ENCODE measurements at regions not wholly inside any gene's neighbourhood (a gene's known extent, or its start where the extent isn't known, plus 50 kb on each side); places are given as distances from the start of the nearest gene placed in this dataset.
"Not testable (repeated sequence)": the region's sequence is repeated elsewhere in the genome, so short reads cannot be mapped to it uniquely, and the experiment has no call there.

GRCh38 chr16:8070506-8070905 lies 519.8 kb downstream of the TMEM114 start:
- FAIRE-seq, result no peak

GRCh38 chr16:8068225-8068624 lies 522.1 kb downstream of the TMEM114 start:
- H3K4me3 ChIP-seq (ENCODE audit: control insufficient read depth in 2 of 3, extremely low read depth in 1 of 3, insufficient read depth in 2 of 3, low read depth in 1 of 3, low read length in 3 of 3); DNase-seq (ENCODE audit: low read depth, low spot score); H2AFZ ChIP-seq (ENCODE audit: control insufficient read depth, low read length); H3K9me1 ChIP-seq (ENCODE audit: control insufficient read depth, extremely low read depth, insufficient read depth, low read length); FAIRE-seq; H4K20me1 ChIP-seq (ENCODE audit: control insufficient read depth, extremely low read depth, insufficient read depth, low read length); H3K27me3 ChIP-seq (ENCODE audit: control insufficient read depth, extremely low read depth, insufficient read depth, low read length); H3K79me2 ChIP-seq (ENCODE audit: control insufficient read depth, insufficient read depth, low read length); H3K9me3 ChIP-seq (ENCODE audit: control insufficient read depth, low read depth, low read length); H3K36me3 ChIP-seq (ENCODE audit: control insufficient read depth in 2 of 2, extremely low read depth in 1 of 2, insufficient read depth in 2 of 2, low read length in 2 of 2); H3K4me2 ChIP-seq (ENCODE audit: control insufficient read depth, extremely low read depth, insufficient read depth, low read depth, low read length); H3K27ac ChIP-seq (ENCODE audit: control insufficient read depth, insufficient read depth, low read length); dilution Hi-C loops (cut with MboI; ENCODE audit: extremely low pct_ligation_motif_present, low sequenced_read_pairs); H3K9ac ChIP-seq (ENCODE audit: control insufficient read depth, extremely low read depth, insufficient read depth, low read length); H3K4me1 ChIP-seq (ENCODE audit: control insufficient read depth, extremely low read depth, insufficient read depth, low read length): not testable (repeated sequence)

More at GRCh38 chr16:8070506-8070905, 519.8 kb downstream of the TMEM114 start:
- dilution Hi-C loops (cut with MboI; ENCODE audit: extremely low pct_ligation_motif_present, low sequenced_read_pairs), result no loop called here
- Histone ChIP-seq H2AFZ (ENCODE audit: control insufficient read depth, low read length) (no peak overlapping the region), H3K27ac (ENCODE audit: control insufficient read depth, insufficient read depth, low read length) (no peak overlapping the region), H4K20me1 (ENCODE audit: control insufficient read depth, extremely low read depth, insufficient read depth, low read length) (no peaks in the 10 kb centered on the region), H3K9ac (ENCODE audit: control insufficient read depth, extremely low read depth, insufficient read depth, low read length) (no peak overlapping the region), H3K9me1 (ENCODE audit: control insufficient read depth, extremely low read depth, insufficient read depth, low read length) (no peaks in the 10 kb centered on the region), H3K27me3 (ENCODE audit: control insufficient read depth, extremely low read depth, insufficient read depth, low read length) (no peaks in the 10 kb centered on the region), H3K4me2 (ENCODE audit: control insufficient read depth, extremely low read depth, insufficient read depth, low read depth, low read length) (no peak overlapping the region), H3K4me1 (ENCODE audit: control insufficient read depth, extremely low read depth, insufficient read depth, low read length) (no peaks in the 10 kb centered on the region), H3K4me3 (ENCODE audit: control insufficient read depth in 2 of 3, extremely low read depth in 1 of 3, insufficient read depth in 2 of 3, low read depth in 1 of 3, low read length in 3 of 3) (no peak overlapping the region), H3K9me3 (ENCODE audit: control insufficient read depth, low read depth, low read length) (no peaks in the 10 kb centered on the region), H3K36me3 (ENCODE audit: control insufficient read depth in 2 of 2, extremely low read depth in 1 of 2, insufficient read depth in 2 of 2, low read length in 2 of 2) (no peaks in the 10 kb centered on the region), H3K79me2 (ENCODE audit: control insufficient read depth, insufficient read depth, low read length) (no peaks in the 10 kb centered on the region)
- no peak for TF ChIP-seq EZH2 (IDR thresholded peaks at IDR 0.05; ENCODE audit: low read length)
- TF ChIP-seq CTCF (optimal IDR thresholded peaks at IDR 0.05 in 1 of 3, IDR thresholded peaks at IDR 0.05 in 1 of 3, conservative IDR thresholded peaks at IDR 0.05 in 1 of 3; ENCODE audit: extremely low read depth in 1 of 3, insufficient read depth in 2 of 3, low read length in 3 of 3), result no peak
- no peak for DNase-seq (ENCODE audit: low read depth, low spot score)

- Histone ChIP-seq H3K4me3 (ENCODE audit: control insufficient read depth in 2 of 3, extremely low read depth in 1 of 3, insufficient read depth in 2 of 3, low read depth in 1 of 3, low read length in 3 of 3) (no peak overlapping the region), H4K20me1 (ENCODE audit: control insufficient read depth, extremely low read depth, insufficient read depth, low read length) (no peaks in the 10 kb centered on the region), H3K9me1 (ENCODE audit: control insufficient read depth, extremely low read depth, insufficient read depth, low read length) (no peaks in the 10 kb centered on the region), H2AFZ (ENCODE audit: control insufficient read depth, low read length) (no peak overlapping the region), H3K27me3 (ENCODE audit: control insufficient read depth, extremely low read depth, insufficient read depth, low read length) (no peaks in the 10 kb centered on the region), H3K9me3 (ENCODE audit: control insufficient read depth, low read depth, low read length) (no peaks in the 10 kb centered on the region), H3K36me3 (ENCODE audit: control insufficient read depth in 2 of 2, extremely low read depth in 1 of 2, insufficient read depth in 2 of 2, low read length in 2 of 2) (no peaks in the 10 kb centered on the region), H3K4me2 (ENCODE audit: control insufficient read depth, extremely low read depth, insufficient read depth, low read depth, low read length) (no peak overlapping the region), H3K79me2 (ENCODE audit: control insufficient read depth, insufficient read depth, low read length) (no peaks in the 10 kb centered on the region), H3K4me1 (ENCODE audit: control insufficient read depth, extremely low read depth, insufficient read depth, low read length) (no peaks in the 10 kb centered on the region), H3K9ac (ENCODE audit: control insufficient read depth, extremely low read depth, insufficient read depth, low read length) (no peak overlapping the region), H3K27ac (ENCODE audit: control insufficient read depth, insufficient read depth, low read length) (no peak overlapping the region)
- FAIRE-seq, result no peak
- DNase-seq (ENCODE audit: low read depth, low spot score), result no peak
- TF ChIP-seq CTCF (optimal IDR thresholded peaks at IDR 0.05 in 1 of 3, IDR thresholded peaks at IDR 0.05 in 1 of 3, conservative IDR thresholded peaks at IDR 0.05 in 1 of 3; ENCODE audit: extremely low read depth in 1 of 3, insufficient read depth in 2 of 3, low read length in 3 of 3), result no peak
- TF ChIP-seq EZH2 (IDR thresholded peaks at IDR 0.05; ENCODE audit: low read length), result no peak
- dilution Hi-C loops (cut with MboI; ENCODE audit: extremely low pct_ligation_motif_present, low sequenced_read_pairs), result no loop called here
These were observed 527.2 kb downstream of the TMEM114 start for GRCh38 chr16:8063159-8063558.
